ENCODE measurements at regions not wholly inside any gene's neighbourhood (a gene's known extent, or its start where the extent isn't known, plus 50 kb on each side); places are given as distances from the start of the nearest gene placed in this dataset.

GRCh38 chr18:64886995-64887394, 738.1 kb upstream of the LINC00305 start:
- no peak for TF ChIP-seq CTCF (conservative IDR thresholded peaks at IDR 0.05; ENCODE audit: low read length)
- TF ChIP-seq EZH2phosphoT487 (IDR thresholded peaks at IDR 0.05; ENCODE audit: borderline replicate concordance, low read depth, low read length), result no peak
